ENCODE measurements at regions not wholly inside any gene's neighbourhood (a gene's known extent, or its start where the extent isn't known, plus 50 kb on each side); places are given as distances from the start of the nearest gene placed in this dataset.

GRCh38 chr3:53956586-53956985, 64.9 kb upstream of the SELENOK start:
- TF ChIP-seq CTCF (IDR thresholded peaks at IDR 0.05; ENCODE audit: low read depth, low read length, missing control alignments), result no peak
- H3K4me3 ChIP-seq (replicated peaks; ENCODE audit: low read depth, low read length), result no peak overlapping the region
- no peak for DNase-seq (ENCODE audit: extremely low read depth, low read depth)

GRCh38 chr3:53949541-53949940, 57.9 kb upstream of the SELENOK start:
- DNase-seq (ENCODE audit: extremely low read depth, low read depth), result no peak
- H3K4me3 ChIP-seq (replicated peaks; ENCODE audit: low read depth, low read length), result no peak overlapping the region
- no peak for TF ChIP-seq CTCF (IDR thresholded peaks at IDR 0.05; ENCODE audit: low read depth, low read length, missing control alignments)

- H3K4me3 ChIP-seq (replicated peaks; ENCODE audit: low read depth, low read length), result no peak overlapping the region
- no peak for TF ChIP-seq CTCF (IDR thresholded peaks at IDR 0.05; ENCODE audit: low read depth, low read length, missing control alignments)
- DNase-seq (ENCODE audit: extremely low read depth, low read depth), result no peak
Observed at GRCh38 chr3:53948174-53948573, 56.5 kb upstream of the SELENOK start.

GRCh38 chr3:53944028-53944427, 52.4 kb upstream of the SELENOK start:
- no peak overlapping the region for H3K4me3 ChIP-seq (replicated peaks; ENCODE audit: low read depth, low read length)
- TF ChIP-seq CTCF (IDR thresholded peaks at IDR 0.05; ENCODE audit: low read depth, low read length, missing control alignments), result no peak
- no peak for DNase-seq (ENCODE audit: extremely low read depth, low read depth)

GRCh38 chr3:53941950-53942349, 50.3 kb upstream of the SELENOK start:
- no peak for TF ChIP-seq CTCF (IDR thresholded peaks at IDR 0.05; ENCODE audit: low read depth, low read length, missing control alignments)
- DNase-seq (ENCODE audit: extremely low read depth, low read depth), result no peak

More at GRCh38 chr3:53941950-53942349, 50.3 kb upstream of the SELENOK start:
- no peak overlapping the region for H3K4me3 ChIP-seq (replicated peaks; ENCODE audit: low read depth, low read length)

Measured in HFF-Myc (cell line).